ENCODE measurements at regions not wholly inside any gene's neighbourhood (a gene's known extent, or its start where the extent isn't known, plus 50 kb on each side); places are given as distances from the start of the nearest gene placed in this dataset.

- DNase-seq (ENCODE audit: low spot score), result no peak
- Histone ChIP-seq H3K27ac (no peak overlapping the region), H3K4me3 (no peak overlapping the region)
- TF ChIP-seq CTCF (IDR thresholded peaks at IDR 0.05), result no peak
Measured at GRCh38 chrX:84924624-84925023, 79.1 kb upstream of the APOOL start.

- DNase-seq (ENCODE audit: low spot score), result no peak
- no peak overlapping the region for H3K27ac ChIP-seq
- TF ChIP-seq CTCF (IDR thresholded peaks at IDR 0.05), result no peak
- no peak overlapping the region for H3K4me3 ChIP-seq
Measured at GRCh38 chrX:84932814-84933213, 70.9 kb upstream of the APOOL start.

- H3K4me3 ChIP-seq, result no peak overlapping the region
- DNase-seq (ENCODE audit: low spot score), result no peak
- TF ChIP-seq CTCF (IDR thresholded peaks at IDR 0.05), result no peak
- H3K27ac ChIP-seq, result no peak overlapping the region
Measured at GRCh38 chrX:84933956-84934556, 69.6 kb upstream of the APOOL start.
